Upper lobe of right lung (tissue), 1 donor: ENCODE measurements at regions not wholly inside any gene's neighbourhood (a gene's known extent, or its start where the extent isn't known, plus 50 kb on each side); places are given as distances from the start of the nearest gene placed in this dataset.

Experiments used
- ATAC-seq: fragments of 200-7000 bp; cut with Tn5 transposase; one replicate; pipeline ENCODE4 v1.9.1; 2020; ENCODE audit warnings: mild to moderate bottlenecking, moderate library complexity
- DNase-seq: peaks from one replicate; pipeline ENCODE4 v3.0.0-alpha.2; 2020
- H3K27ac ChIP-seq: fragments of 200-600 bp; one replicate; pipeline ENCODE4 v1.8.0; 2022
- H3K27me3 ChIP-seq: fragments of 200-600 bp; one replicate; pipeline ENCODE4 v1.8.0; 2022; ENCODE audit warnings: mild to moderate bottlenecking
- H3K36me3 ChIP-seq: fragments of 200-600 bp; one replicate; pipeline ENCODE4 v1.8.0; 2022
- H3K4me1 ChIP-seq: fragments of 200-600 bp; one replicate; pipeline ENCODE4 v1.8.0; 2022
- H3K4me3 ChIP-seq: fragments of 200-600 bp; one replicate; pipeline ENCODE4 v1.8.0; 2022; ENCODE audit warnings: mild to moderate bottlenecking
- H3K9me3 ChIP-seq: fragments of 200-600 bp; one replicate; pipeline ENCODE4 v1.8.0; 2022
- intact Hi-C: fragments of 100-400 bp; cut with DNase I; formaldehyde crosslinking; loops from one replicate; pipeline ENCODE4 v1.11.0; 2022
- TF ChIP-seq, protein P1 (sequence below): fragments of 200-600 bp; IDR thresholded peaks from one replicate; pipeline ENCODE4 v1.8.0; 2022; ENCODE audit warnings: antibody characterized with exemption
- donor health status: DM: no; HTN: yes; CAD: no; lungs with severe emphysema.

DNA sequence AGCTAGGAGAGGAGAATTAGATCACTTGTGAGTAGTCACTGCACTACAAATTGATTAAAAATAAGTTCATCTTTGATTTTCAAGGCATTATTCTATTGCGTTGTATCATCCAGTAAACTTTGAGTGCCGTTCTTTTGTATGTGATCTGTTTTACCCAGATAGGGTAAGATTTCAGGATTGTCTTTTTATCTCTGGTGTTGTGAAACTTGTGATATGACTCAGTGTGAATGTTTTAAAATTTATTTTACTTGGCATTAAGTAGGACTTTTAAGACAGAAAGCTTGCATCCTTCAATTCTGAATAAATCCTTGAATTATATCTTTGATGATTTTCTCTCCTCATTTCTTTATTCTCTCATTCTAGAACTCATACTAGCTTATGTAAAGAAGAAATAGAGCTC lies 93.3 kb upstream of the ADAMTS5 start:
- Histone ChIP-seq H3K4me3 (no peak overlapping the region), H3K9me3 (no peaks in the 10 kb centered on the region)
- no peak for ATAC-seq

DNA sequence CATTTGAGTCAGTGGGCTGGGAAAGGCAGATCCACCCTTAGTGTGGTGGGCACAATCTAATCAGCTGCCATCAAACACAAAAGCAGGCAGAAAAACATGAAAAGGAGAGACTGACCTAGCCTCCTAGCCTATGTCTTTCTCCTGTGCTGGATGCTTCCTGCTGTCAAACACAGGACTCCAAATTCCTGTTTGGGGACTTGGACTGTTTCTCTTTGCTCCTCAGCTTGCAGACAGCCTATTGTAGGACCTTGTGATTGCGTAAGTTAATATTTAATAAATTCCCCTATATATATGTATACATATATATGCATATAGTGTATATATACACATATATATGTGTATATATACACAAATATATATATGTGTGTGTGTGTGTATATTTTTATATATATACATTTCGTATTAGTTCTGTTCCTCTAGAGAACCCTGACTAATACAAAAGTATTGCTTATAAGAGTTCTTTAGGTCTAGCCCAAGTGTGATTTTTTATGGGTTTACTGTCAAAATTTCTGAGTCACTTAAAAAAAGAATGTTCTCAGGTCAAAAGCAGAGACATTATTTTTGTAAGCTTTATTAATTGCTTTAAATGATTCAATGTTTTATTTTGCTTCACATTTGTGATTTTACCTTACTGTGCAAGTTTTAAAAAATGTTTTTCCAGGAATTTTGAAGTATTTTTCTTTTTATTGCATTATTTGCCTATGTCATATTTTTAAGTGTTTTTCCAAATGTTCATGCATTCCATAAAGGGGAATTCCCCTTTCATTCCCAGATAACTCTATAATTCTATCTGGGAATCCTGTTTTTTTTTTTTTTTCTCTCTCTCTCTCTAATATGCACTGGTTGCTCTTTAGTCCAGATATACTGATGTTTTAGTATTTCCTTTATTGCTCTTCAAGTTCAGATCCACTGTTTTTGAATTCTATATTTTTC lies 92.1 kb upstream of the ADAMTS5 start:
- TF ChIP-seq, protein P1, sequence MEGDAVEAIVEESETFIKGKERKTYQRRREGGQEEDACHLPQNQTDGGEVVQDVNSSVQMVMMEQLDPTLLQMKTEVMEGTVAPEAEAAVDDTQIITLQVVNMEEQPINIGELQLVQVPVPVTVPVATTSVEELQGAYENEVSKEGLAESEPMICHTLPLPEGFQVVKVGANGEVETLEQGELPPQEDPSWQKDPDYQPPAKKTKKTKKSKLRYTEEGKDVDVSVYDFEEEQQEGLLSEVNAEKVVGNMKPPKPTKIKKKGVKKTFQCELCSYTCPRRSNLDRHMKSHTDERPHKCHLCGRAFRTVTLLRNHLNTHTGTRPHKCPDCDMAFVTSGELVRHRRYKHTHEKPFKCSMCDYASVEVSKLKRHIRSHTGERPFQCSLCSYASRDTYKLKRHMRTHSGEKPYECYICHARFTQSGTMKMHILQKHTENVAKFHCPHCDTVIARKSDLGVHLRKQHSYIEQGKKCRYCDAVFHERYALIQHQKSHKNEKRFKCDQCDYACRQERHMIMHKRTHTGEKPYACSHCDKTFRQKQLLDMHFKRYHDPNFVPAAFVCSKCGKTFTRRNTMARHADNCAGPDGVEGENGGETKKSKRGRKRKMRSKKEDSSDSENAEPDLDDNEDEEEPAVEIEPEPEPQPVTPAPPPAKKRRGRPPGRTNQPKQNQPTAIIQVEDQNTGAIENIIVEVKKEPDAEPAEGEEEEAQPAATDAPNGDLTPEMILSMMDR, result no peak
- H3K4me1 ChIP-seq, result no peaks in the 10 kb centered on the region
- no peak overlapping the region for H3K4me3 ChIP-seq
- no peak overlapping the region for H3K27ac ChIP-seq
- no peaks in the 10 kb centered on the region for H3K27me3 ChIP-seq
- no peaks in the 10 kb centered on the region for H3K9me3 ChIP-seq
- ATAC-seq, result no peak
- DNase-seq, result no peak
- no peaks in the 10 kb centered on the region for H3K36me3 ChIP-seq
- intact Hi-C loops, result no loop called here

More for the DNA sequence above, 93.3 kb upstream of the ADAMTS5 start:
- TF ChIP-seq, protein P1, result no peak
- Histone ChIP-seq H3K27me3 (no peaks in the 10 kb centered on the region), H3K27ac (no peak overlapping the region), H3K4me1 (no peaks in the 10 kb centered on the region), H3K36me3 (no peaks in the 10 kb centered on the region)
- intact Hi-C loops, result no loop called here
- DNase-seq, result no peak

DNA sequence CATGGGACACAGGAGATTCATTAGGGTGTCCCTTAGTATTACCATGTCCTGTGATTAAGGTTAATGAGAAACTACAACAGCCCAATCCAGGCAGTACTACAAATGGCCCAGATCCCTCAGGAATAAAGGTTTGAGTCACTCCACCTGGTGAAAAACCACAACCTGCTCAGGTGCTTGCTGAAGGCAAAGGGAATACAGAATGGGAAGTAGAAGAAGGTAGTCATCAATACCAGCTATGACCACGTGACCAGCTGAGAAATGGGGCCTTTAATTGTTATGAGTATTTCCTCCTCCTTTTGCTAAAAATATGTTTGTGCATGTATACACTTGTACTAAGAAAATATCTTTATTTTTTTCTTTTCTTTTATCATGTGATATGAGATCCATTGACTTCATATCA lies 91.1 kb upstream of the ADAMTS5 start:
- no peak for ATAC-seq
- H3K27me3 ChIP-seq, result no peaks in the 10 kb centered on the region
- no peak overlapping the region for H3K27ac ChIP-seq
- H3K9me3 ChIP-seq, result no peaks in the 10 kb centered on the region
- no peak overlapping the region for H3K4me3 ChIP-seq
- TF ChIP-seq, protein P1, result no peak
- no peaks in the 10 kb centered on the region for H3K36me3 ChIP-seq
- intact Hi-C loops, result no loop called here
- no peak for DNase-seq
- no peaks in the 10 kb centered on the region for H3K4me1 ChIP-seq

DNA sequence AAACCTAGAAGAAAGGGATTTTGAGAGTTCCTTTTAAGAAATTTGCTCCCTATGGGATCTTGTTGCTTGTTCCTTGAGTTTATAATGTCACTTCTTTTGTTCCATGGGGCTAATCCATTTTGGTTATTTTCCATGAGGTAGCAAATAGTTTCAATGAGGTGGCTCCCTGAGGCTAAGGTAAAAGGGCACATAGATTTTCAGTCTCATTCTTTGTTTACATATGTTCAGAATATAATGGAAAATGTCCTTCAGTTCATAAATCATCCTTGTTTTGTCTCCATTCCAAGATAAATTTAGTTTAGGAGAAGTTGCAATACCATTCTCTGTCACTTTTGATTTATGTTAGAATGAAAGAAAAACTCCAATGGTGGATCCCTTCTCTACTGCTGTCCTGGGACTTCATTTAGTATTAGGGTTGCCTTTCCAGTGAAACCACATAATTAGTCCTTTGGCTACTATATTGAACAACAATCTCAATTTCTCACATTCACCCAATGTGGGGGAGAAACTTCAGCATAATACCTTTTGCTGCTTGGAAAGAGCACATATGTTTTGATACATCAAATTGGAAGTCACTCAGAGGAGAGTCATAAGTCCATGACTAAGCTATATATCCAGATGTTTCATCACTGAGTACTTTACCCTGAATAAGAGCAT lies 80.9 kb upstream of the ADAMTS5 start:
- Histone ChIP-seq H3K27me3 (no peaks in the 10 kb centered on the region), H3K9me3 (no peaks in the 10 kb centered on the region), H3K36me3 (no peaks in the 10 kb centered on the region), H3K27ac (no peak overlapping the region), H3K4me1 (no peaks in the 10 kb centered on the region), H3K4me3 (no peak overlapping the region)
- intact Hi-C loops, result no loop called here
- ATAC-seq (no peak), DNase-seq (no peak)
- TF ChIP-seq, protein P1, result no peak

DNA sequence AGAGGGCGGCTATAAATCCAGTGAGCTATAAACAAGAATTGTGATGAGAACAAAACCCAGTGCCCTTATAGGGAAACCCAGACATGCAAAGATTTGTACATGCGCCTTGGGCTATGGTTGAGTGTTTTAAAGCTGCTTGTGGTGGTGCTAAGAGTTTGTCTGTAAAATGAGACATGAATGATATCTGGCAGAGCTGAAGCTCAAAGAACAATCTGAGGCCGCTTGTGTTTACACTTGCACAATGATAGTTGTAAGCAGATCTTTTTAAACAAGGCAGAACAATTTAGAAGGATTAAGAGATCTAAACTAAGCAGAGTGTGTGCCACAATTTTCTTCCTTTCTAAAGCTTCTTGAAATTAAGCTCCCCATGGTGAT lies 80.4 kb upstream of the ADAMTS5 start:
- intact Hi-C loops, result no loop called here

More for the DNA sequence above, 80.4 kb upstream of the ADAMTS5 start:
- Histone ChIP-seq H3K4me3 (no peak overlapping the region), H3K4me1 (no peaks in the 10 kb centered on the region), H3K27me3 (no peaks in the 10 kb centered on the region), H3K9me3 (no peaks in the 10 kb centered on the region), H3K36me3 (no peaks in the 10 kb centered on the region), H3K27ac (no peak overlapping the region)
- ATAC-seq (no peak), DNase-seq (no peak)
- TF ChIP-seq, protein P1, result no peak
